Astrocyte (in vitro differentiated cells and primary cell): ENCODE measurements at regions not wholly inside any gene's neighbourhood (a gene's known extent, or its start where the extent isn't known, plus 50 kb on each side); places are given as distances from the start of the nearest gene placed in this dataset.

ENCODE experiments used
- DNase-seq: peaks from one replicate; pipeline ENCODE4 v3.0.0-alpha.2; 2010; ENCODE audit warnings: low read depth
- FAIRE-seq: peaks from 2 replicates; lab custom pipeline; 2011; peaks lifted over from hg19 to GRCh38; lab: Jason Lieb, UNC
- H2AFZ ChIP-seq: 2 replicates; pipeline ENCODE4 v1.6.0; 2012; ENCODE audit warnings: low read depth, low read length, inconsistent platforms
- H3K27ac ChIP-seq: 2 replicates; pipeline ENCODE4 v1.5.1; 2011; ENCODE audit warnings: low read depth, low read length, inconsistent platforms
- H3K27me3 ChIP-seq: 2 replicates; pipeline ENCODE4 v1.6.0; 2011; ENCODE audit warnings: low read length, inconsistent platforms; ENCODE audit not compliant: insufficient read depth
- H3K36me3 ChIP-seq: 2 replicates; pipeline ENCODE4 v1.5.1; 2011; ENCODE audit warnings: low read length, inconsistent platforms; ENCODE audit not compliant: insufficient read depth
- H3K4me1 ChIP-seq: 2 replicates; pipeline ENCODE4 v1.5.1; 2011; ENCODE audit warnings: low read length, inconsistent platforms; ENCODE audit not compliant: insufficient read depth
- H3K4me2 ChIP-seq: 2 replicates; pipeline ENCODE4 v1.6.0; 2012; ENCODE audit warnings: low read length, inconsistent platforms
- H3K4me3 ChIP-seq: 2 replicates; pipeline ENCODE4 v1.5.1; 2011; ENCODE audit warnings: low read depth, mild to moderate bottlenecking, low read length, inconsistent platforms; ENCODE audit not compliant: insufficient read depth
- H3K79me2 ChIP-seq: 2 replicates; pipeline ENCODE4 v1.6.0; 2012; ENCODE audit warnings: mild to moderate bottlenecking, low read length, inconsistent platforms; ENCODE audit not compliant: insufficient read depth
- H3K9ac ChIP-seq: 2 replicates; pipeline ENCODE4 v1.6.0; 2012; ENCODE audit warnings: mild to moderate bottlenecking, low read length, inconsistent platforms
- H3K9me3 ChIP-seq: 2 replicates; pipeline ENCODE4 v1.5.1; 2012; ENCODE audit warnings: low read depth, mild to moderate bottlenecking, low read length, inconsistent platforms; ENCODE audit not compliant: insufficient read depth
- H4K20me1 ChIP-seq: 2 replicates; pipeline ENCODE4 v1.6.0; 2012; ENCODE audit warnings: low read length, inconsistent platforms; ENCODE audit not compliant: insufficient read depth
- H3K27ac Mint-ChIP-seq: one replicate; pipeline ENCODE4 v1.8.0; 2021; ENCODE audit warnings: mild to moderate bottlenecking, mixed read lengths; ENCODE audit not compliant: unreplicated experiment
- H3K27me3 Mint-ChIP-seq: one replicate; pipeline ENCODE4 v1.8.0; 2021; ENCODE audit warnings: low read depth, mixed read lengths; ENCODE audit not compliant: unreplicated experiment
- H3K36me3 Mint-ChIP-seq: one replicate; pipeline ENCODE4 v1.8.0; 2021; ENCODE audit warnings: low read depth, mixed read lengths; ENCODE audit not compliant: unreplicated experiment
- H3K4me1 Mint-ChIP-seq: one replicate; pipeline ENCODE4 v1.8.0; 2021; ENCODE audit warnings: low read depth, mixed read lengths; ENCODE audit not compliant: unreplicated experiment
- H3K4me3 Mint-ChIP-seq: one replicate; pipeline ENCODE4 v1.8.0; 2021; ENCODE audit warnings: mild to moderate bottlenecking, moderate library complexity, mixed read lengths; ENCODE audit not compliant: unreplicated experiment
- H3K9me3 Mint-ChIP-seq: one replicate; pipeline ENCODE4 v1.8.0; 2021; ENCODE audit warnings: mild to moderate bottlenecking, mixed read lengths; ENCODE audit not compliant: unreplicated experiment
- EZH2 ChIP-seq: IDR thresholded peaks from 2 replicates; pipeline ENCODE4 v1.6.1; 2012; ENCODE audit warnings: mild to moderate bottlenecking, low read length, inconsistent platforms; ENCODE audit not compliant: insufficient read depth
- TF ChIP-seq, protein P1 (sequence below): IDR thresholded peaks from 2 replicates; pipeline ENCODE4 v1.5.1; 2011; ENCODE audit warnings: low read depth, mild to moderate bottlenecking, inconsistent platforms, low read length, moderate library complexity; ENCODE audit not compliant: insufficient read depth

DNA sequence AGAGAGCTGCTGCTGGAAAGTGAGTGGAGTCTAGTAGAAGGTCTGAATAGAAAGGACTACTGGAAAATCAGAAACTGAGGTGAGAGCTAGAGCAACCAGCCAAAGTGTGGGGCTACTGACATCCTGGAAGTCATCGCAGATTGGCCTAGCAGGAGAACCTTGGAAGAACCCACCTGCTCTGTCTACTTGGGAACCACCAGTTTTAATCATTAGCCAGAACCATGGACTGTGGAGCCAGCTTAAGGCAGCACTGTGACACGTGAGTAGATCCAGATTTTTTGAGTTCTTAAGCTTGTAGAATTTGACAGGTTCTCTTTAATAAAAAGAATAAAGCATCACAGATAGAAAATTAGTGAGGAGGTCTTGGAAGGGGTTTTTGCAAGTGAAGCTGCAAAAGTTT, 179.1 kb upstream of the PEX5L start:
- Histone ChIP-seq H3K9me3 (no peaks in the 10 kb centered on the region), H3K79me2 (no peaks in the 10 kb centered on the region), H3K9ac (no peak overlapping the region), H3K4me1 (no peaks in the 10 kb centered on the region), H3K27me3 (no peaks in the 10 kb centered on the region), H3K4me2 (no peak overlapping the region), H4K20me1 (no peaks in the 10 kb centered on the region), H3K27ac (no peak overlapping the region), H2AFZ (no peak overlapping the region), H3K36me3 (no peaks in the 10 kb centered on the region), H3K4me3 (no peak overlapping the region)
- DNase-seq = no peak
- Mint-ChIP-seq H3K27ac (no peak overlapping the region), H3K4me3 (no peak overlapping the region), H3K9me3 (peaks cover 4% of the 10 kb centered on the region), H3K4me1 (no peaks in the 10 kb centered on the region), H3K27me3 (peaks cover 4% of the 10 kb centered on the region), H3K36me3 (no peaks in the 10 kb centered on the region)
- no peak for FAIRE-seq
- TF ChIP-seq, protein P1, sequence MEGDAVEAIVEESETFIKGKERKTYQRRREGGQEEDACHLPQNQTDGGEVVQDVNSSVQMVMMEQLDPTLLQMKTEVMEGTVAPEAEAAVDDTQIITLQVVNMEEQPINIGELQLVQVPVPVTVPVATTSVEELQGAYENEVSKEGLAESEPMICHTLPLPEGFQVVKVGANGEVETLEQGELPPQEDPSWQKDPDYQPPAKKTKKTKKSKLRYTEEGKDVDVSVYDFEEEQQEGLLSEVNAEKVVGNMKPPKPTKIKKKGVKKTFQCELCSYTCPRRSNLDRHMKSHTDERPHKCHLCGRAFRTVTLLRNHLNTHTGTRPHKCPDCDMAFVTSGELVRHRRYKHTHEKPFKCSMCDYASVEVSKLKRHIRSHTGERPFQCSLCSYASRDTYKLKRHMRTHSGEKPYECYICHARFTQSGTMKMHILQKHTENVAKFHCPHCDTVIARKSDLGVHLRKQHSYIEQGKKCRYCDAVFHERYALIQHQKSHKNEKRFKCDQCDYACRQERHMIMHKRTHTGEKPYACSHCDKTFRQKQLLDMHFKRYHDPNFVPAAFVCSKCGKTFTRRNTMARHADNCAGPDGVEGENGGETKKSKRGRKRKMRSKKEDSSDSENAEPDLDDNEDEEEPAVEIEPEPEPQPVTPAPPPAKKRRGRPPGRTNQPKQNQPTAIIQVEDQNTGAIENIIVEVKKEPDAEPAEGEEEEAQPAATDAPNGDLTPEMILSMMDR = no peak
- no peak for TF ChIP-seq EZH2

DNA sequence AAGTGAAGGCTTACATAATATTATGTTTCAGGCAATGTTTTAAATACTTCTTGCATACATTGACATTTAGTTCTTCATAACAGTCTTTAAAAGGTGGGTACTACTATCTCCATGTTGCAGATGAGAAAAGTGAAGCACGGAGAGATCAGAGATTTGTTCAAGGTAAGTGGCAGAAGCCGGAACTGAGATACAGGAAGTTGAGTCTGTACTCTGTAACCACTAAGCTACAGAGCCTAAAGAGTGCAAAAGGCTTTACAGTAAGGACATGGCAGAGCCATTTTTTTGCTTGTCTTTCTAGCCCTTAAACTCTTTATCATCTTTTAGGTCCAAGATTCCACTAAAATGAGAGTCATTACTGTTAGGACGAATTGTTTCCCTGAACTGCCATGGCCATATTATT, 186.5 kb upstream of the PEX5L start:
- Histone ChIP-seq H3K79me2 (no peaks in the 10 kb centered on the region), H3K9me3 (no peaks in the 10 kb centered on the region), H2AFZ (no peak overlapping the region), H4K20me1 (no peaks in the 10 kb centered on the region), H3K27ac (no peak overlapping the region), H3K9ac (no peak overlapping the region), H3K4me2 (no peak overlapping the region), H3K36me3 (no peaks in the 10 kb centered on the region), H3K27me3 (no peaks in the 10 kb centered on the region), H3K4me3 (no peak overlapping the region), H3K4me1 (no peaks in the 10 kb centered on the region)
- Mint-ChIP-seq H3K36me3 (no peaks in the 10 kb centered on the region), H3K4me1 (no peaks in the 10 kb centered on the region), H3K9me3 (peaks cover 17% of the 10 kb centered on the region), H3K27ac (no peak overlapping the region), H3K27me3 (no peaks in the 10 kb centered on the region), H3K4me3 (no peak overlapping the region)
- FAIRE-seq (no peak), DNase-seq (no peak)
- TF ChIP-seq, protein P1 = no peak
- no peak for TF ChIP-seq EZH2

DNA sequence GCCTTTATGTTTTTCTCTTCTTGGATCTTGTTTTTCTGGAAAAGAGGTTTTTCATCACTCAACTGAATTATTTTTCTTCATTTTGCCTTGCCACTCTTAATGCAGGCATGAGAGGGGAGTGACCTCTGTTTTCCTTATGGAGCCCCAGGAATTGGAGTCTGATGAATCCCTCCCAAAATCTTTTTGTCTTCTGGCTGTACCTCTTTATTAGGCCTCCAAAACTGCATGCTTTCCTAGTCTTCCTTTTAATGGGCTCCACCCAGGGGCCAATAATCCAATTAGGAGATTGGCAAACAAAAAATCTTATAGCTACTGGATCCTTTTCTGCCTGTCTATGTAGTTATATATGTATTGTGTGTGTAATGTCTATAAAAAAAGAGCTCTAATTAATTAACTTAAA, 192.4 kb upstream of the PEX5L start:
- TF ChIP-seq EZH2 = no peak
- TF ChIP-seq, protein P1 = no peak
- H3K27ac ChIP-seq = no peak overlapping the region
- H3K4me3 ChIP-seq = no peak overlapping the region
- H2AFZ ChIP-seq = no peak overlapping the region
- no peaks in the 10 kb centered on the region for H4K20me1 ChIP-seq
- H3K36me3 ChIP-seq = no peaks in the 10 kb centered on the region
- Mint-ChIP-seq H3K27me3 (no peaks in the 10 kb centered on the region), H3K4me1 (no peaks in the 10 kb centered on the region), H3K4me3 (no peak overlapping the region), H3K27ac (no peak overlapping the region), H3K9me3 (peaks cover 39% of the 10 kb centered on the region), H3K36me3 (no peaks in the 10 kb centered on the region)
- DNase-seq (no peak), FAIRE-seq (no peak)
- H3K9me3 ChIP-seq = peaks cover 10% of the 10 kb centered on the region
- no peaks in the 10 kb centered on the region for H3K79me2 ChIP-seq
- H3K27me3 ChIP-seq = no peaks in the 10 kb centered on the region
- H3K9ac ChIP-seq = no peak overlapping the region
- no peak overlapping the region for H3K4me2 ChIP-seq
- no peaks in the 10 kb centered on the region for H3K4me1 ChIP-seq
